ENCODE measurements at regions not wholly inside any gene's neighbourhood (a gene's known extent, or its start where the extent isn't known, plus 50 kb on each side); places are given as distances from the start of the nearest gene placed in this dataset.

GRCh38 chr6:154579485-154579884, 69.0 kb upstream of the CNKSR3 start:
- Mint-ChIP-seq H3K27ac (no peak overlapping the region), H3K9me3 (peaks cover 4% of the 10 kb centered on the region), H3K36me3 (no peaks in the 10 kb centered on the region), H3K4me1 (no peaks in the 10 kb centered on the region), H3K27me3 (ENCODE audit: insufficient read depth, low read depth) (peaks cover 4% of the 10 kb centered on the region), H3K4me3 (no peak overlapping the region)
- no peak overlapping the region for H3K4me2 ChIP-seq
- no peak overlapping the region for H3K9ac ChIP-seq
- no peaks in the 10 kb centered on the region for H4K20me1 ChIP-seq (ENCODE audit: low read depth)
- H3F3A ChIP-seq (ENCODE audit: low read depth) = no peaks in the 10 kb centered on the region
- no peak overlapping the region for H2AFZ ChIP-seq (replicated peaks)
- H3K4me3 ChIP-seq = no peak overlapping the region
- no peaks in the 10 kb centered on the region for H3K79me2 ChIP-seq (ENCODE audit: low read depth)
- no peaks in the 10 kb centered on the region for H3K36me3 ChIP-seq
- no peaks in the 10 kb centered on the region for H3K4me1 ChIP-seq
- H3K9me3 ChIP-seq (ENCODE audit: low read depth) = peaks cover 8% of the 10 kb centered on the region
- DNase-seq (ENCODE audit: low spot score) = no peak
- H3K27me3 ChIP-seq = no peaks in the 10 kb centered on the region
- TF ChIP-seq EZH2 (IDR thresholded peaks at IDR 0.05) (no peak), EZH2phosphoT487 (IDR thresholded peaks at IDR 0.05) (no peak), CTCF (IDR thresholded peaks at IDR 0.05) (no peak)
- H3K27ac ChIP-seq = no peak overlapping the region

GRCh38 chr6:154580397-154581135, 70.1 kb upstream of the CNKSR3 start:
- Mint-ChIP-seq H3K4me3 (no peak overlapping the region), H3K27me3 (ENCODE audit: insufficient read depth, low read depth) (peaks cover 2% of the 10 kb centered on the region), H3K27ac (no peak overlapping the region), H3K36me3 (no peaks in the 10 kb centered on the region), H3K9me3 (peaks cover 4% of the 10 kb centered on the region), H3K4me1 (no peaks in the 10 kb centered on the region)
- no peaks in the 10 kb centered on the region for H3K27me3 ChIP-seq
- H4K20me1 ChIP-seq (ENCODE audit: low read depth) = no peaks in the 10 kb centered on the region
- no peaks in the 10 kb centered on the region for H3K79me2 ChIP-seq (ENCODE audit: low read depth)
- H3K9me3 ChIP-seq (ENCODE audit: low read depth) = peaks cover 8% of the 10 kb centered on the region
- no peak overlapping the region for H3K4me2 ChIP-seq
- no peak overlapping the region for H3K27ac ChIP-seq
- H3K36me3 ChIP-seq = no peaks in the 10 kb centered on the region
- H2AFZ ChIP-seq (replicated peaks) = no peak overlapping the region
- H3K4me3 ChIP-seq = no peak overlapping the region
- H3F3A ChIP-seq (ENCODE audit: low read depth) = no peaks in the 10 kb centered on the region
- no peak for DNase-seq (ENCODE audit: low spot score)
- H3K4me1 ChIP-seq = no peaks in the 10 kb centered on the region
- TF ChIP-seq EZH2 (IDR thresholded peaks at IDR 0.05) (no peak), CTCF (IDR thresholded peaks at IDR 0.05) (no peak), EZH2phosphoT487 (IDR thresholded peaks at IDR 0.05) (no peak)
- no peak overlapping the region for H3K9ac ChIP-seq

- no peaks in the 10 kb centered on the region for H3F3A ChIP-seq (ENCODE audit: low read depth)
- H3K4me2 ChIP-seq = no peak overlapping the region
- H3K9me3 Mint-ChIP-seq = peaks cover 2% of the 10 kb centered on the region
- H3K36me3 Mint-ChIP-seq = no peaks in the 10 kb centered on the region
- TF ChIP-seq CTCF (IDR thresholded peaks at IDR 0.05) (no peak), EZH2phosphoT487 (IDR thresholded peaks at IDR 0.05) (no peak), EZH2 (IDR thresholded peaks at IDR 0.05) (no peak)
- no peaks in the 10 kb centered on the region for H3K27me3 ChIP-seq
- no peak overlapping the region for H3K27ac ChIP-seq
- H3K4me1 ChIP-seq = no peaks in the 10 kb centered on the region
- peaks cover 2% of the 10 kb centered on the region for H3K27me3 Mint-ChIP-seq (ENCODE audit: insufficient read depth, low read depth)
- H3K27ac Mint-ChIP-seq = no peak overlapping the region
- no peaks in the 10 kb centered on the region for H3K79me2 ChIP-seq (ENCODE audit: low read depth)
- H3K4me3 Mint-ChIP-seq = no peak overlapping the region
- peaks cover 8% of the 10 kb centered on the region for H3K9me3 ChIP-seq (ENCODE audit: low read depth)
- H2AFZ ChIP-seq (replicated peaks) = no peak overlapping the region
- no peaks in the 10 kb centered on the region for H3K4me1 Mint-ChIP-seq
- no peak overlapping the region for H3K4me3 ChIP-seq
- H4K20me1 ChIP-seq (ENCODE audit: low read depth) = no peaks in the 10 kb centered on the region
- DNase-seq (ENCODE audit: low spot score) = no peak
- H3K9ac ChIP-seq = no peak overlapping the region
- no peaks in the 10 kb centered on the region for H3K36me3 ChIP-seq
Observed at GRCh38 chr6:154582696-154583095, 72.2 kb upstream of the CNKSR3 start.

Measured in neural progenitor cell (in vitro differentiated cells).